Activated naive CD4-positive, alpha-beta T cell treated with anti-CD3 and anti-CD28 coated beads, Interleukin-2, amount 50 U/mL, for 24 hours (primary cell): ENCODE measurements at regions not wholly inside any gene's neighbourhood (a gene's known extent, or its start where the extent isn't known, plus 50 kb on each side); places are given as distances from the start of the nearest gene placed in this dataset.

Source experiments
- H3K27ac Mint-ChIP-seq: one replicate; pipeline ENCODE4 v1.8.0; 2021; ENCODE audit warnings: mild to moderate bottlenecking, mixed read lengths
- H3K27me3 Mint-ChIP-seq: one replicate; pipeline ENCODE4 v1.8.0; 2021; ENCODE audit warnings: mixed read lengths
- H3K36me3 Mint-ChIP-seq: one replicate; pipeline ENCODE4 v1.8.0; 2021; ENCODE audit warnings: mixed read lengths
- H3K4me1 Mint-ChIP-seq: one replicate; pipeline ENCODE4 v1.8.0; 2021; ENCODE audit warnings: mixed read lengths
- H3K4me3 Mint-ChIP-seq: one replicate; pipeline ENCODE4 v1.8.0; 2021; ENCODE audit warnings: mild to moderate bottlenecking, mixed read lengths
- H3K9me3 Mint-ChIP-seq: one replicate; pipeline ENCODE4 v1.8.0; 2021; ENCODE audit warnings: mixed read lengths

GRCh38 chr7:42987648-42988214 lies 55.6 kb downstream of the MRPL32 start:
- H3K27ac Mint-ChIP-seq, result no peak overlapping the region
- no peaks in the 10 kb centered on the region for H3K4me1 Mint-ChIP-seq
- H3K4me3 Mint-ChIP-seq, result no peak overlapping the region
- H3K36me3 Mint-ChIP-seq, result no peaks in the 10 kb centered on the region
- H3K9me3 Mint-ChIP-seq, result no peaks in the 10 kb centered on the region
- peaks cover 6% of the 10 kb centered on the region for H3K27me3 Mint-ChIP-seq

GRCh38 chr7:42991024-42991423 lies 58.8 kb downstream of the MRPL32 start:
- no peak overlapping the region for H3K27ac Mint-ChIP-seq
- no peaks in the 10 kb centered on the region for H3K9me3 Mint-ChIP-seq
- peaks cover 7% of the 10 kb centered on the region for H3K27me3 Mint-ChIP-seq
- H3K4me3 Mint-ChIP-seq, result no peak overlapping the region
- no peaks in the 10 kb centered on the region for H3K4me1 Mint-ChIP-seq
- peaks cover 2% of the 10 kb centered on the region for H3K36me3 Mint-ChIP-seq

- Mint-ChIP-seq H3K27me3 (peaks cover 8% of the 10 kb centered on the region), H3K27ac (no peak overlapping the region)
Measured at GRCh38 chr7:42991913-42992591, 59.9 kb downstream of the MRPL32 start.

GRCh38 chr7:42993038-42993437 lies 60.9 kb downstream of the MRPL32 start:
- Mint-ChIP-seq H3K4me3 (no peak overlapping the region), H3K36me3 (peaks cover 2% of the 10 kb centered on the region), H3K4me1 (no peaks in the 10 kb centered on the region), H3K27me3 (peaks cover 8% of the 10 kb centered on the region), H3K9me3 (no peaks in the 10 kb centered on the region), H3K27ac (no peak overlapping the region)

More at GRCh38 chr7:42991913-42992591, 59.9 kb downstream of the MRPL32 start:
- Mint-ChIP-seq H3K36me3 (peaks cover 2% of the 10 kb centered on the region), H3K4me3 (no peak overlapping the region), H3K4me1 (no peaks in the 10 kb centered on the region), H3K9me3 (no peaks in the 10 kb centered on the region)

GRCh38 chr7:42994096-42994495 lies 61.9 kb downstream of the MRPL32 start:
- H3K27ac Mint-ChIP-seq, result no peak overlapping the region
- no peaks in the 10 kb centered on the region for H3K4me1 Mint-ChIP-seq
- no peaks in the 10 kb centered on the region for H3K9me3 Mint-ChIP-seq
- no peak overlapping the region for H3K4me3 Mint-ChIP-seq
- H3K27me3 Mint-ChIP-seq, result peaks cover 14% of the 10 kb centered on the region
- peaks cover 2% of the 10 kb centered on the region for H3K36me3 Mint-ChIP-seq

- Mint-ChIP-seq H3K9me3 (no peaks in the 10 kb centered on the region), H3K4me3 (no peak overlapping the region), H3K4me1 (no peaks in the 10 kb centered on the region), H3K27ac (no peak overlapping the region), H3K36me3 (peaks cover 2% of the 10 kb centered on the region), H3K27me3 (peaks cover 12% of the 10 kb centered on the region)
Measured at GRCh38 chr7:42997611-42998010, 65.4 kb downstream of the MRPL32 start.

- no peak overlapping the region for H3K4me3 Mint-ChIP-seq
- H3K27me3 Mint-ChIP-seq, result peaks cover 13% of the 10 kb centered on the region
- no peaks in the 10 kb centered on the region for H3K9me3 Mint-ChIP-seq
- H3K4me1 Mint-ChIP-seq, result peaks cover 6% of the 10 kb centered on the region
- no peak overlapping the region for H3K27ac Mint-ChIP-seq
- H3K36me3 Mint-ChIP-seq, result no peaks in the 10 kb centered on the region
Measured at GRCh38 chr7:43004082-43004481, 71.9 kb downstream of the MRPL32 start.

GRCh38 chr7:43006008-43006407 lies 73.8 kb downstream of the MRPL32 start:
- H3K27me3 Mint-ChIP-seq, result peaks cover 16% of the 10 kb centered on the region
- no peaks in the 10 kb centered on the region for H3K36me3 Mint-ChIP-seq
- H3K9me3 Mint-ChIP-seq, result no peaks in the 10 kb centered on the region
- no peak overlapping the region for H3K27ac Mint-ChIP-seq
- H3K4me1 Mint-ChIP-seq, result peaks cover 6% of the 10 kb centered on the region
- no peak overlapping the region for H3K4me3 Mint-ChIP-seq

GRCh38 chr7:43010061-43010460 lies 77.9 kb downstream of the MRPL32 start:
- peaks cover 9% of the 10 kb centered on the region for H3K9me3 Mint-ChIP-seq
- no peak overlapping the region for H3K27ac Mint-ChIP-seq

GRCh38 chr7:43011879-43012278 lies 79.7 kb downstream of the MRPL32 start:
- peaks cover 20% of the 10 kb centered on the region for H3K27me3 Mint-ChIP-seq
- H3K4me3 Mint-ChIP-seq, result no peak overlapping the region
- peaks cover 2% of the 10 kb centered on the region for H3K36me3 Mint-ChIP-seq
- no peak overlapping the region for H3K27ac Mint-ChIP-seq
- H3K9me3 Mint-ChIP-seq, result peaks cover 9% of the 10 kb centered on the region
- no peaks in the 10 kb centered on the region for H3K4me1 Mint-ChIP-seq

More at GRCh38 chr7:43010061-43010460, 77.9 kb downstream of the MRPL32 start:
- Mint-ChIP-seq H3K27me3 (peaks cover 25% of the 10 kb centered on the region), H3K4me1 (no peaks in the 10 kb centered on the region), H3K4me3 (no peak overlapping the region), H3K36me3 (peaks cover 2% of the 10 kb centered on the region)

GRCh38 chr7:43014406-43014805 lies 82.2 kb downstream of the MRPL32 start:
- peaks cover 2% of the 10 kb centered on the region for H3K36me3 Mint-ChIP-seq
- no peaks in the 10 kb centered on the region for H3K4me1 Mint-ChIP-seq
- H3K27me3 Mint-ChIP-seq, result peaks cover 21% of the 10 kb centered on the region
- H3K9me3 Mint-ChIP-seq, result peaks cover 9% of the 10 kb centered on the region
- no peak overlapping the region for H3K4me3 Mint-ChIP-seq
- H3K27ac Mint-ChIP-seq, result no peak overlapping the region

GRCh38 chr7:43015301-43015700 lies 83.1 kb downstream of the MRPL32 start:
- H3K4me3 Mint-ChIP-seq, result no peak overlapping the region
- no peaks in the 10 kb centered on the region for H3K4me1 Mint-ChIP-seq
- H3K27ac Mint-ChIP-seq, result no peak overlapping the region
- H3K27me3 Mint-ChIP-seq, result peaks cover 20% of the 10 kb centered on the region
- peaks cover 9% of the 10 kb centered on the region for H3K9me3 Mint-ChIP-seq
- H3K36me3 Mint-ChIP-seq, result peaks cover 2% of the 10 kb centered on the region

GRCh38 chr7:43018446-43018845 lies 86.3 kb downstream of the MRPL32 start:
- Mint-ChIP-seq H3K4me3 (no peak overlapping the region), H3K36me3 (no peaks in the 10 kb centered on the region), H3K9me3 (no peaks in the 10 kb centered on the region), H3K27ac (no peak overlapping the region), H3K4me1 (no peaks in the 10 kb centered on the region), H3K27me3 (peaks cover 11% of the 10 kb centered on the region)

GRCh38 chr7:43021431-43021830 lies 89.3 kb downstream of the MRPL32 start:
- Mint-ChIP-seq H3K27me3 (peaks cover 4% of the 10 kb centered on the region), H3K9me3 (no peaks in the 10 kb centered on the region), H3K4me3 (no peak overlapping the region), H3K4me1 (no peaks in the 10 kb centered on the region), H3K36me3 (no peaks in the 10 kb centered on the region), H3K27ac (no peak overlapping the region)

GRCh38 chr7:43022008-43022407 lies 89.8 kb downstream of the MRPL32 start:
- Mint-ChIP-seq H3K4me3 (no peak overlapping the region), H3K27me3 (peaks cover 4% of the 10 kb centered on the region), H3K27ac (no peak overlapping the region), H3K4me1 (no peaks in the 10 kb centered on the region), H3K9me3 (no peaks in the 10 kb centered on the region), H3K36me3 (no peaks in the 10 kb centered on the region)

- Mint-ChIP-seq H3K36me3 (no peaks in the 10 kb centered on the region), H3K9me3 (no peaks in the 10 kb centered on the region), H3K27me3 (peaks cover 10% of the 10 kb centered on the region), H3K4me3 (no peak overlapping the region), H3K27ac (no peak overlapping the region), H3K4me1 (no peaks in the 10 kb centered on the region)
Measured at GRCh38 chr7:43033369-43033768, 79.1 kb upstream of the HECW1 start.
